Neural progenitor cell (in vitro differentiated cells): ENCODE measurements at regions not wholly inside any gene's neighbourhood (a gene's known extent, or its start where the extent isn't known, plus 50 kb on each side); places are given as distances from the start of the nearest gene placed in this dataset.
"Not testable (repeated sequence)": the region's sequence is repeated elsewhere in the genome, so short reads cannot be mapped to it uniquely, and the experiment has no call there.

ENCODE experiments used
- DNase-seq: peaks from one replicate; pipeline ENCODE4 v3.0.0-alpha.2; 2016; ENCODE audit warnings: low spot score
- H2AFZ ChIP-seq: fragments of 200-600 bp; sonication (generic); replicated peaks from 2 replicates; pipeline ENCODE4 v1.6.1; 2016; ENCODE audit warnings: antibody characterized with exemption
- H3F3A ChIP-seq: fragments of 200-600 bp; sonication (generic); 2 replicates; pipeline ENCODE4 v1.6.1; 2016; ENCODE audit warnings: antibody characterized with exemption, low read depth
- H3K27ac ChIP-seq: fragments of 200-600 bp; sonication (generic); 2 replicates; pipeline ENCODE4 v1.5.1; 2016; ENCODE audit warnings: mild to moderate bottlenecking
- H3K27me3 ChIP-seq: fragments of 200-600 bp; sonication (generic); 2 replicates; pipeline ENCODE4 v1.6.1; 2016; ENCODE audit warnings: mild to moderate bottlenecking, moderate library complexity
- H3K36me3 ChIP-seq: fragments of 200-600 bp; sonication (generic); 2 replicates; pipeline ENCODE4 v1.5.1; 2016
- H3K4me1 ChIP-seq: fragments of 200-600 bp; sonication (generic); 2 replicates; pipeline ENCODE4 v1.6.1; 2016; ENCODE audit warnings: mixed run types
- H3K4me2 ChIP-seq: fragments of 200-600 bp; sonication (generic); 2 replicates; pipeline ENCODE4 v1.6.1; 2016
- H3K4me3 ChIP-seq: fragments of 200-600 bp; sonication (generic); 2 replicates; pipeline ENCODE4 v1.5.1; 2016
- H3K79me2 ChIP-seq: fragments of 200-600 bp; sonication (generic); 2 replicates; pipeline ENCODE4 v1.6.1; 2016; ENCODE audit warnings: low read depth
- H3K9ac ChIP-seq: fragments of 200-600 bp; sonication (generic); 2 replicates; pipeline ENCODE4 v1.6.1; 2016
- H3K9me3 ChIP-seq: fragments of 200-600 bp; sonication (generic); 2 replicates; pipeline ENCODE4 v1.5.1; 2016; ENCODE audit warnings: low read depth
- H4K20me1 ChIP-seq: fragments of 200-600 bp; sonication (generic); 2 replicates; pipeline ENCODE4 v1.6.1; 2016; ENCODE audit warnings: low read depth
- H3K27ac Mint-ChIP-seq: 3 replicates; pipeline ENCODE4 v1.8.0; 2021; ENCODE audit warnings: mixed read lengths
- H3K27me3 Mint-ChIP-seq: 2 replicates; pipeline ENCODE4 v1.8.0; 2022; ENCODE audit warnings: low read depth, mild to moderate bottlenecking, inconsistent platforms, moderate library complexity, mixed read lengths; ENCODE audit not compliant: insufficient read depth
- H3K36me3 Mint-ChIP-seq: 3 replicates; pipeline ENCODE4 v1.8.0; 2021; ENCODE audit warnings: mixed read lengths
- H3K4me1 Mint-ChIP-seq: 3 replicates; pipeline ENCODE4 v1.8.0; 2021; ENCODE audit warnings: mixed read lengths
- H3K4me3 Mint-ChIP-seq: 3 replicates; pipeline ENCODE4 v1.8.0; 2021; ENCODE audit warnings: mild to moderate bottlenecking, moderate library complexity, mixed read lengths
- H3K9me3 Mint-ChIP-seq: 3 replicates; pipeline ENCODE4 v1.8.0; 2020; ENCODE audit warnings: mixed read lengths
- EZH2 ChIP-seq: fragments of 200-600 bp; sonication (generic); IDR thresholded peaks from 2 replicates; pipeline ENCODE4 v1.6.1; 2017; ENCODE audit warnings: antibody characterized with exemption, mild to moderate bottlenecking, moderate library complexity
- EZH2phosphoT487 ChIP-seq: fragments of 200-600 bp; sonication (generic); IDR thresholded peaks from 2 replicates; pipeline ENCODE4 v1.6.1; 2017; ENCODE audit warnings: antibody characterized with exemption
- TF ChIP-seq, protein P1 (sequence below): fragments of 200-600 bp; sonication (generic); IDR thresholded peaks from 2 replicates; pipeline ENCODE4 v1.5.1; 2017; ENCODE audit warnings: antibody characterized with exemption, mild to moderate bottlenecking

DNA sequence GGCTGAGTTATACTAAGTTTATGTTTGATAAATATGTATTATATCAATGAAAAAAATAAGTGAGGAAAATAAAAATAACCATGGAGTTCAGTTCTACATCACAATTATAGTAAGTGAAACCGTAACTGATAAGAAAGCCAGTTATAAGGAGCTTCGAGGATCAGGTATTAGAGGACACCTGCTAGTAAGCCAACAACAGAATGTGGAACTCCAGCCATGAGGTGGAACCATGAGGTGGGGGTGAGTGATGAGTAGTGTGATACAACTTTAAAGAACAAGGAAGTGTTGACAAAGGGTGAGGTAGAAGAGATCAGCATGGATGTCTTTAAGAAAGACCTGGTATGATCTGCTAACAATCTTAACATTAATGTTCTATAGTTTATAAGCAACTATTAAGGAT is 452.9 kb downstream of the GUCY1A2 start:
- Histone ChIP-seq H3K4me1 (no peaks in the 10 kb centered on the region), H3K4me3 (no peak overlapping the region), H3K27me3 (no peaks in the 10 kb centered on the region), H3K9me3 (no peaks in the 10 kb centered on the region), H3K4me2 (no peak overlapping the region), H3K79me2 (no peaks in the 10 kb centered on the region), H4K20me1 (no peaks in the 10 kb centered on the region), H3K9ac (no peak overlapping the region), H3F3A (no peaks in the 10 kb centered on the region), H3K27ac (no peak overlapping the region), H2AFZ (no peak overlapping the region), H3K36me3 (no peaks in the 10 kb centered on the region)
- Mint-ChIP-seq H3K36me3 (no peaks in the 10 kb centered on the region), H3K4me3 (no peak overlapping the region), H3K4me1 (no peaks in the 10 kb centered on the region), H3K9me3 (peaks cover 2% of the 10 kb centered on the region), H3K27me3 (no peaks in the 10 kb centered on the region), H3K27ac (no peak overlapping the region)
- TF ChIP-seq EZH2 (no peak), EZH2phosphoT487 (no peak)
- TF ChIP-seq, protein P1, sequence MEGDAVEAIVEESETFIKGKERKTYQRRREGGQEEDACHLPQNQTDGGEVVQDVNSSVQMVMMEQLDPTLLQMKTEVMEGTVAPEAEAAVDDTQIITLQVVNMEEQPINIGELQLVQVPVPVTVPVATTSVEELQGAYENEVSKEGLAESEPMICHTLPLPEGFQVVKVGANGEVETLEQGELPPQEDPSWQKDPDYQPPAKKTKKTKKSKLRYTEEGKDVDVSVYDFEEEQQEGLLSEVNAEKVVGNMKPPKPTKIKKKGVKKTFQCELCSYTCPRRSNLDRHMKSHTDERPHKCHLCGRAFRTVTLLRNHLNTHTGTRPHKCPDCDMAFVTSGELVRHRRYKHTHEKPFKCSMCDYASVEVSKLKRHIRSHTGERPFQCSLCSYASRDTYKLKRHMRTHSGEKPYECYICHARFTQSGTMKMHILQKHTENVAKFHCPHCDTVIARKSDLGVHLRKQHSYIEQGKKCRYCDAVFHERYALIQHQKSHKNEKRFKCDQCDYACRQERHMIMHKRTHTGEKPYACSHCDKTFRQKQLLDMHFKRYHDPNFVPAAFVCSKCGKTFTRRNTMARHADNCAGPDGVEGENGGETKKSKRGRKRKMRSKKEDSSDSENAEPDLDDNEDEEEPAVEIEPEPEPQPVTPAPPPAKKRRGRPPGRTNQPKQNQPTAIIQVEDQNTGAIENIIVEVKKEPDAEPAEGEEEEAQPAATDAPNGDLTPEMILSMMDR: no peak
- DNase-seq: no peak

DNA sequence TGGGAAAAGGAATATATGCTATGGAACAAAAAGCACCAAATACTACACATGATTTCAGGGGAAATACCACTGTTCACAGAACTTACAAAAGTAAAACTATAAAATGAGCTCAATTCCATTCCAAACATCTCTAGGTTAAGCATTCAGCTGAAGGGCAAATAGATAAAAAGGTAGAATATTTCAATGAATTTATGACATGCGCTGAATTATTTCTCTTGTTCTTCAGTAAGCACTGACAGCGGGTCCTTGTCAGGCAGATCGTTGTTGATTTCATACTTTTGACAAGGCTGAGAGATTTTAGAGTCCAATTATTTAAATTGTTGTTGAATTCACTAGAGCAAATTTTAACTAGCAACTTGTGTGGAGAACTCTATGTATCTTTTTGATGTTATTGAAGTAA is 449.6 kb downstream of the GUCY1A2 start:
- no peak overlapping the region for H3K27ac Mint-ChIP-seq
- H3K4me3 Mint-ChIP-seq: no peak overlapping the region
- no peaks in the 10 kb centered on the region for H3K9me3 ChIP-seq

DNA sequence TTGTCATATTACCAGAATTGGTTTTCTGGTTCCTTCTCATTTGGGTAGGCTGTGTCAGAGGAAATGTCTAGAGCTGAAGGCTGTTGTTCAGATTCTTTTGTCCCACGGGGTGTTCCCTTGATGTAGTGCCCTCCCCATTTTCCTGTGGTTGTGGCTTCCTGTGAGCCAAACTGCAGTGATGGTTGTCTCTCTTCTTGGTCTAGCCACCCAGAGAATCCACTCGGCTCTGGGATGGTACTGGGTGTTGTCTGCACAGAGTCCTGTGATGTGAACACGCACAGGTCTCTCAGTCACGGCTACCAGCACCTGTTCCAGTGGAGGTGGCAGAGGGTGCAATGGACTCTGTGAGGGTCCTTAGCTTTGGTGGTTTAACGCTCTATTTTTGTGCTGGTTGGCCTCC is 440.9 kb downstream of the GUCY1A2 start:
- not testable (repeated sequence) for H3K27ac Mint-ChIP-seq, H3K36me3 Mint-ChIP-seq, H3K27me3 ChIP-seq, H3K9ac ChIP-seq, H2AFZ ChIP-seq, H3K4me3 ChIP-seq, H4K20me1 ChIP-seq, H3K4me2 ChIP-seq, H3K27ac ChIP-seq, H3K4me1 Mint-ChIP-seq, H3K4me1 ChIP-seq, H3K9me3 ChIP-seq, DNase-seq, H3K36me3 ChIP-seq, H3K4me3 Mint-ChIP-seq, H3F3A ChIP-seq, H3K27me3 Mint-ChIP-seq, H3K79me2 ChIP-seq
- peaks cover 17% of the 10 kb centered on the region for H3K9me3 Mint-ChIP-seq

More for the DNA sequence above, 449.6 kb downstream of the GUCY1A2 start:
- TF ChIP-seq, protein P1: no peak
- TF ChIP-seq EZH2 (no peak), EZH2phosphoT487 (no peak)
- peaks cover 5% of the 10 kb centered on the region for H3K9me3 Mint-ChIP-seq
- no peaks in the 10 kb centered on the region for H3F3A ChIP-seq
- no peaks in the 10 kb centered on the region for H3K4me1 Mint-ChIP-seq
- no peaks in the 10 kb centered on the region for H3K27me3 Mint-ChIP-seq
- no peaks in the 10 kb centered on the region for H3K4me1 ChIP-seq
- H3K4me2 ChIP-seq: no peak overlapping the region
- no peaks in the 10 kb centered on the region for H3K36me3 ChIP-seq
- no peak overlapping the region for H3K4me3 ChIP-seq
- no peak overlapping the region for H2AFZ ChIP-seq
- no peak for DNase-seq
- no peaks in the 10 kb centered on the region for H3K79me2 ChIP-seq
- H3K27ac ChIP-seq: no peak overlapping the region
- no peak overlapping the region for H3K9ac ChIP-seq
- no peaks in the 10 kb centered on the region for H4K20me1 ChIP-seq
- H3K27me3 ChIP-seq: no peaks in the 10 kb centered on the region
- no peaks in the 10 kb centered on the region for H3K36me3 Mint-ChIP-seq

DNA sequence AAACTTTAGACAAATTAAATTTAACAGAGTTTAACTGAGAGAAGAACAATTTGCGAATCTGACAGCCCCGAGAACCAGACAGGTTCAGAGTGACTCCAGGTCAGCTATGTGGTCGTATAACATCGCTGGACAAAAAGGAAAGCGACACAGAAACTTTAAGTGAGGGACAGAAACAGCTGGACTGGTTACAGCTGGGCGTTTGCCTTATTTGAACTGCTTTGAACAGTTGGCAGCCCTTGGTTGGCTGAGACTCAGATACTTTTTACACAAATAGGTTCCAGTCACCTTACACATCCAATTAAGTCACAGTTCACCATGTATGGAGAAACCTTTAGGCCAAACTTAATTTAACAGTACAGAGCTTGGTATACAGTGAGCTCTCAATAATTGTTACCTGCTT is 436.9 kb downstream of the GUCY1A2 start:
- Histone ChIP-seq H3K4me2 (no peak overlapping the region), H3K4me3 (no peak overlapping the region), H4K20me1 (no peaks in the 10 kb centered on the region), H3K27me3 (no peaks in the 10 kb centered on the region), H3K9me3 (no peaks in the 10 kb centered on the region), H3K9ac (no peak overlapping the region), H3K27ac (no peak overlapping the region), H3K4me1 (no peaks in the 10 kb centered on the region), H3K36me3 (no peaks in the 10 kb centered on the region), H3K79me2 (no peaks in the 10 kb centered on the region), H2AFZ (peak overlapping the region; percentile 34), H3F3A (no peaks in the 10 kb centered on the region)
- H3K36me3 Mint-ChIP-seq: no peaks in the 10 kb centered on the region
- no peaks in the 10 kb centered on the region for H3K4me1 Mint-ChIP-seq
- DNase-seq: no peak
- no peak overlapping the region for H3K27ac Mint-ChIP-seq
- H3K27me3 Mint-ChIP-seq: no peaks in the 10 kb centered on the region
- no peak overlapping the region for H3K4me3 Mint-ChIP-seq
- peaks cover 6% of the 10 kb centered on the region for H3K9me3 Mint-ChIP-seq
- TF ChIP-seq, protein P1: no peak
- TF ChIP-seq EZH2 (no peak), EZH2phosphoT487 (no peak)
